ENCODE measurements at regions not wholly inside any gene's neighbourhood (a gene's known extent, or its start where the extent isn't known, plus 50 kb on each side); places are given as distances from the start of the nearest gene placed in this dataset.

DNA sequence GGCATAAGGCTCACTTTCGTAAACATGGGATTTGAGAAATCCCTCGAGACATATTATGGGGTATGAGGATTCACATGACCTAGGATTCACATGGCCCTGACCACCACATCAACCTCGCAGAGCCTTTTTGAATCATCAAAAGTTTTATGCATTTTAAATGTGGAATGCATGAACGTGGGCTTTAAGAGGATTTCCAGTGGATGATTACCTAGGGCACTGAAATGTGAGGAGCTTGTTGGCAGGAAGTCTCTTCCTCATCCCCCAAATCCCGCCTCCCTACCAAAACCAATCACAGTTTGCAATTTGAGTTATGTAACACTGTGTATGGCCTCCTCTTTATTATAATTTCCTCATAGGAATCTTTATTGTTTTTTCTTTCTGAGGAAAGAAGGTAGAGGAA is 659.6 kb upstream of the TBX3 start:
- no peak for TF ChIP-seq CTCF (IDR thresholded peaks at IDR 0.05)
- no peak for DNase-seq (ENCODE audit: low spot score)

DNA sequence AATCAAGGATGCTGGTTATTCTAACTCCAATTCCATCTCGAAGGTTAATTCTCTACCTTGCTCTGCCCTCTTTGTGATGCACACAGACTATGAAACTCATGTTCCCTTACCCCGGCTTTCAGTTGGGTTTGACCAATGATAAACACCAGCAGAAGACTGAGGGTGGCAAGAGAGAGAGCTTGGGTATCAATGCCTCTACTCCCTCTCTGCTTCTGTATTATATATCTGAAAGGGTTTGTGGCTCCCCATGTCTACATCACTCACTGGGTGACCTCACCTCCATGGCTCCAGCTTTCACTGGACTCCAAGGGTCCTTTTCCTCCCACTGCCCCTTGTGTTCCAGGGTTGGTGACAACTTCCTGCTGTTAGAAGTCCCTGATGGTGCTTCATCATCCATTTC is 659.0 kb upstream of the TBX3 start:
- Histone ChIP-seq H3K4me3 (no peak overlapping the region), H3K27ac (no peak overlapping the region)
- no peak for TF ChIP-seq CTCF (IDR thresholded peaks at IDR 0.05)
- DNase-seq (ENCODE audit: low spot score) = no peak

More for the DNA sequence above, 659.6 kb upstream of the TBX3 start:
- Histone ChIP-seq H3K4me3 (no peak overlapping the region), H3K27ac (no peak overlapping the region)

GRCh38 chr12:115341442-115341841 is 657.5 kb upstream of the TBX3 start:
- peak overlapping the region; percentile 18 to 66 for H3K27ac ChIP-seq
- no peak for TF ChIP-seq CTCF (IDR thresholded peaks at IDR 0.05)
- H3K4me3 ChIP-seq = no peak overlapping the region
- peak; percentile 88 for DNase-seq (ENCODE audit: low spot score)

GRCh38 chr12:115338566-115339294 is 654.8 kb upstream of the TBX3 start:
- no peak for TF ChIP-seq CTCF (IDR thresholded peaks at IDR 0.05)
- H3K4me3 ChIP-seq = no peak overlapping the region
- DNase-seq (ENCODE audit: low spot score) = no peak

DNA sequence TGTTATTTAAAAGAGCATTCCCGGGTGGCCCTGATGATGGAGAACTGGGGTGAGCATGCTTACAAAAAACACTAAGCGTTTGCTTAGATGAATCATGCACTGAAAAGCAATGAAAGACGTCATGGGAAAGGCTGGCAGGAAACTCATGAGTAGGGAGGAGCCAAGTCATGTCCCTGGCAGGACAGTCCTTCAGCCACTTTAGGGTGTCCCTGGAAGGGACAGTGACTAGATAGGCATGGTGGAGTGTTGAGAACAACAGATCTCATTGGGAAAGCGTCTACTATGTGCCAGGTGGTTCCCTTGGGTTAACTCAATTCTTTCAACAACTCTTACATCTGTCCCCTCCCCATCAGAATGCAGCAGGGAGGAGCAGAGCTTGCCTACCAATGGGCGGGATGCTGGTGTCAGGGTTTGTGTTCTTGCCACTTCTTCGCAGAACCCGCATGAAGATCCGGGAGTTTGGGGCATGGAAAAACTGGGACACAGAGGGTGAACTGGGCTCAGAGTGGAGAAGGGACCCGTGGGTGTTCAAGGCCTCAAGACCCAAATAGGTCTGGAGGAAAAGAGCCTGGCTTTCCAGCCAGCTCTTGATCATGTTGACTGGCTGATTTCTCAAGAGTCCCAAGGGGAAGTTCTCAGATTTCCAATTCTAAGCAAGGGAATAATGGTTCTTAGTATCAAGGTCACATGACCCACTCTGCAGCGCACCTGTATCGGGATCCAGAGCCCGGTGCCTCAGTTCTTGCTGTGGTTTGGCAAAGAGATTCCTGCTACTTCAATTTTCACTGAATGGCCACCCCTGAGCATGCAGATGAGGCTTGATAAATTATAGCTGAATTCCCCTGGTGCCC is 653.9 kb upstream of the TBX3 start:
- no peak for TF ChIP-seq CTCF (IDR thresholded peaks at IDR 0.05)
- peak; percentile 78 for DNase-seq (ENCODE audit: low spot score)
- Histone ChIP-seq H3K27ac (peak overlapping the region; percentile 12 to 81), H3K4me3 (no peak overlapping the region)

More at GRCh38 chr12:115338566-115339294, 654.8 kb upstream of the TBX3 start:
- H3K27ac ChIP-seq = peak overlapping the region; percentile 12 to 81

DNA sequence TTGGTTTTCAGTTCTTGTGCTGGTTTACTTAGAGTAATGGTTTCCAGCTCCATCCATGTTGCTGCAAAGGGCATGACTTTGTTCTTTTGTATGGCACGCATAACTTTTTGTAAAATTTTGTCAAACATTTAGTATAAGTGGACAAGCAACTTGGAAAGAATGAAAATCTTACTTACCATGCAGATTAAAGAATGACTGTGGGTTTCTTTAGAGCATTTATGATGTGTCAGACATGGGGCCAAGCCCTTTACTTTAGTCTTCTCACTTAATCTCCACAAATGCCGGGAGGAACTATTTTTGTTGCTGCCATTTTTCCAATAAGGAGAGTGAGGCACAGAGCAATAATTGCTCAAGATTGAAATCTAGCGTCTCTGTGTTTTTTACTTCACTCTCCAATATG is 652.5 kb upstream of the TBX3 start:
- Histone ChIP-seq H3K4me3 (no peak overlapping the region), H3K27ac (no peak overlapping the region)
- no peak for DNase-seq (ENCODE audit: low spot score)
- no peak for TF ChIP-seq CTCF (IDR thresholded peaks at IDR 0.05)

Measured in coronary artery (tissue), 2 donors.